ES-I3 (cell line): ENCODE measurements at regions not wholly inside any gene's neighbourhood (a gene's known extent, or its start where the extent isn't known, plus 50 kb on each side); places are given as distances from the start of the nearest gene placed in this dataset.

Experiments
- H3K36me3 ChIP-seq: 2 replicates; pipeline ENCODE4 v1.6.1; 2013; ENCODE audit warnings: mild to moderate bottlenecking, low read length, control low read depth, moderate library complexity; ENCODE audit not compliant: insufficient read depth
- H3K4me1 ChIP-seq: 2 replicates; pipeline ENCODE4 v1.6.1; 2013; ENCODE audit warnings: mild to moderate bottlenecking, control low read depth, low read length; ENCODE audit not compliant: insufficient read depth
- H3K9ac ChIP-seq: 2 replicates; pipeline ENCODE4 v1.6.1; 2013; ENCODE audit warnings: low read depth, mild to moderate bottlenecking, low read length, moderate library complexity
- H3K9me3 ChIP-seq: 2 replicates; pipeline ENCODE4 v1.6.1; 2013; ENCODE audit warnings: mild to moderate bottlenecking, low read length, moderate library complexity; ENCODE audit not compliant: control insufficient read depth, insufficient read depth

GRCh38 chr6:150712505-150713252 is 113.0 kb downstream of the PLEKHG1 start:
- Histone ChIP-seq H3K36me3 (no peaks in the 10 kb centered on the region), H3K4me1 (no peaks in the 10 kb centered on the region), H3K9me3 (no peaks in the 10 kb centered on the region), H3K9ac (no peak overlapping the region)

GRCh38 chr6:150713487-150713886 is 113.8 kb downstream of the PLEKHG1 start:
- no peaks in the 10 kb centered on the region for H3K36me3 ChIP-seq
- no peaks in the 10 kb centered on the region for H3K4me1 ChIP-seq
- H3K9me3 ChIP-seq: no peaks in the 10 kb centered on the region
- H3K9ac ChIP-seq: no peak overlapping the region

- Histone ChIP-seq H3K9ac (no peak overlapping the region), H3K36me3 (no peaks in the 10 kb centered on the region), H3K4me1 (no peaks in the 10 kb centered on the region), H3K9me3 (no peaks in the 10 kb centered on the region)
Observed at GRCh38 chr6:150713931-150714330, 114.2 kb downstream of the PLEKHG1 start.

- H3K9me3 ChIP-seq: no peaks in the 10 kb centered on the region
- no peak overlapping the region for H3K9ac ChIP-seq
- H3K36me3 ChIP-seq: no peaks in the 10 kb centered on the region
- peaks cover 8% of the 10 kb centered on the region for H3K4me1 ChIP-seq
Observed at GRCh38 chr6:150715133-150715532, 115.4 kb downstream of the PLEKHG1 start.

- Histone ChIP-seq H3K36me3 (no peaks in the 10 kb centered on the region), H3K9me3 (no peaks in the 10 kb centered on the region), H3K9ac (no peak overlapping the region), H3K4me1 (peaks cover 20% of the 10 kb centered on the region)
Observed at GRCh38 chr6:150717419-150717818, 117.7 kb downstream of the PLEKHG1 start.

- H3K4me1 ChIP-seq: peaks cover 24% of the 10 kb centered on the region
- H3K9ac ChIP-seq: no peak overlapping the region
- no peaks in the 10 kb centered on the region for H3K9me3 ChIP-seq
- no peaks in the 10 kb centered on the region for H3K36me3 ChIP-seq
Observed at GRCh38 chr6:150719099-150719766, 119.5 kb downstream of the PLEKHG1 start.

- Histone ChIP-seq H3K4me1 (peaks cover 24% of the 10 kb centered on the region), H3K36me3 (no peaks in the 10 kb centered on the region), H3K9ac (no peak overlapping the region), H3K9me3 (no peaks in the 10 kb centered on the region)
Observed at GRCh38 chr6:150719831-150720230, 120.1 kb downstream of the PLEKHG1 start.

- Histone ChIP-seq H3K9me3 (no peaks in the 10 kb centered on the region), H3K4me1 (peaks cover 24% of the 10 kb centered on the region), H3K36me3 (no peaks in the 10 kb centered on the region), H3K9ac (no peak overlapping the region)
Observed at GRCh38 chr6:150720774-150721233, 121.1 kb downstream of the PLEKHG1 start.

- Histone ChIP-seq H3K4me1 (peaks cover 24% of the 10 kb centered on the region), H3K9me3 (no peaks in the 10 kb centered on the region)
Observed at GRCh38 chr6:150721418-150722266, 122.0 kb downstream of the PLEKHG1 start.

GRCh38 chr6:150722614-150723344 is 123.1 kb downstream of the PLEKHG1 start:
- Histone ChIP-seq H3K4me1 (peaks cover 24% of the 10 kb centered on the region), H3K9me3 (no peaks in the 10 kb centered on the region), H3K36me3 (no peaks in the 10 kb centered on the region), H3K9ac (no peak overlapping the region)

More at GRCh38 chr6:150721418-150722266, 122.0 kb downstream of the PLEKHG1 start:
- Histone ChIP-seq H3K36me3 (no peaks in the 10 kb centered on the region), H3K9ac (no peak overlapping the region)

GRCh38 chr6:150723345-150723658 is 123.6 kb downstream of the PLEKHG1 start:
- Histone ChIP-seq H3K9me3 (no peaks in the 10 kb centered on the region), H3K9ac (no peak overlapping the region), H3K36me3 (no peaks in the 10 kb centered on the region), H3K4me1 (peaks cover 24% of the 10 kb centered on the region)

- Histone ChIP-seq H3K4me1 (peaks cover 24% of the 10 kb centered on the region), H3K9ac (no peak overlapping the region), H3K9me3 (no peaks in the 10 kb centered on the region), H3K36me3 (no peaks in the 10 kb centered on the region)
Observed at GRCh38 chr6:150723857-150724256, 124.2 kb downstream of the PLEKHG1 start.

GRCh38 chr6:150725795-150726194 is 126.1 kb downstream of the PLEKHG1 start:
- Histone ChIP-seq H3K36me3 (no peaks in the 10 kb centered on the region), H3K9me3 (no peaks in the 10 kb centered on the region), H3K4me1 (peaks cover 11% of the 10 kb centered on the region), H3K9ac (no peak overlapping the region)

GRCh38 chr6:150729188-150729748 is 129.6 kb downstream of the PLEKHG1 start:
- H3K9ac ChIP-seq: no peak overlapping the region
- no peaks in the 10 kb centered on the region for H3K4me1 ChIP-seq
- no peaks in the 10 kb centered on the region for H3K9me3 ChIP-seq
- H3K36me3 ChIP-seq: no peaks in the 10 kb centered on the region
